ENCODE measurements at regions not wholly inside any gene's neighbourhood (a gene's known extent, or its start where the extent isn't known, plus 50 kb on each side); places are given as distances from the start of the nearest gene placed in this dataset.

DNA sequence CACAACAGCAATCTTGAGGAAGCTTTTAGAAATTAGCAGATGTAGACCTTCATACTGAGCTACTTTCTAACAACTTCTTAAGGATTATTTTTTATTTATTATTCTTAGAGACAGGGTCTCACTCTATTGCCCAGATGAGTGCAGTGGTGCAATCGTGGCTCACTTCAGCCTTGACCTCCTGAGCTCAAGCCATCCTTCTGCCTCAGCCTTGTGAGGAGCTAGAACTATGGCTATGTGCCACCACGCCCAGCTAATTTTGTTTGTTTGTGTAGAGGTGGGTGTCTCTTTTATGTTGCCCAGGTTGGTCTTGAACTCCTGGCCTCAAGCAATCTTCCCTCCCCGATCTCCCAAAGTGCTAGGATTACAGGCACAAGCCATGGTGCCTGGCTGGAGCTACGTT is 200.6 kb downstream of the TSHZ3 start:
- ATAC-seq (no peak), DNase-seq (no peak)
- Histone ChIP-seq H3K27me3 (ENCODE audit: low read depth) (no peaks in the 10 kb centered on the region), H3K4me3 (no peak overlapping the region), H3K36me3 (no peaks in the 10 kb centered on the region), H3K4me1 (no peaks in the 10 kb centered on the region), H3K27ac (no peak overlapping the region), H3K9me3 (no peaks in the 10 kb centered on the region)
- intact Hi-C loops (cut with DNase I): no loop called here
- TF ChIP-seq, protein P1, sequence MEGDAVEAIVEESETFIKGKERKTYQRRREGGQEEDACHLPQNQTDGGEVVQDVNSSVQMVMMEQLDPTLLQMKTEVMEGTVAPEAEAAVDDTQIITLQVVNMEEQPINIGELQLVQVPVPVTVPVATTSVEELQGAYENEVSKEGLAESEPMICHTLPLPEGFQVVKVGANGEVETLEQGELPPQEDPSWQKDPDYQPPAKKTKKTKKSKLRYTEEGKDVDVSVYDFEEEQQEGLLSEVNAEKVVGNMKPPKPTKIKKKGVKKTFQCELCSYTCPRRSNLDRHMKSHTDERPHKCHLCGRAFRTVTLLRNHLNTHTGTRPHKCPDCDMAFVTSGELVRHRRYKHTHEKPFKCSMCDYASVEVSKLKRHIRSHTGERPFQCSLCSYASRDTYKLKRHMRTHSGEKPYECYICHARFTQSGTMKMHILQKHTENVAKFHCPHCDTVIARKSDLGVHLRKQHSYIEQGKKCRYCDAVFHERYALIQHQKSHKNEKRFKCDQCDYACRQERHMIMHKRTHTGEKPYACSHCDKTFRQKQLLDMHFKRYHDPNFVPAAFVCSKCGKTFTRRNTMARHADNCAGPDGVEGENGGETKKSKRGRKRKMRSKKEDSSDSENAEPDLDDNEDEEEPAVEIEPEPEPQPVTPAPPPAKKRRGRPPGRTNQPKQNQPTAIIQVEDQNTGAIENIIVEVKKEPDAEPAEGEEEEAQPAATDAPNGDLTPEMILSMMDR (IDR thresholded peaks at IDR 0.05): no peak

DNA sequence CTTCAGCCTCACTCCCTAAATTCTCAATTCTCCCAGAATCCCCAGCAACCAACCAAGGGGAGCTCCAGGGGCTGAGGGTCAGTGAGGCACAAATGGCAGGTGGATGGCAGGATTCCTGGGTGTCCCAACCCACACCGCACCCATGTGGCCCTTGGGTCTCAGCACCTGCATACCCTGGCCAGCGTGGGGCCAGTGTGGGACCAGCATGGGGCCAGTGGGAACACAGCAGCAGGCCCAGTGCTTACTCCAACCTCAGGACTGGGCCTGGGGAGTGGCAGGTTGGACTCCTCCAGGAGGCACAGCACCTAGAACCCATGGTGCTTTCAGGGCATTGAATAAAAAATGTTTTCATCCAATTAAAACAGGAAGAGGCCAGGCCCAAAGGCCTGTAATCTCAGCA is 202.0 kb downstream of the TSHZ3 start:
- intact Hi-C loops (cut with DNase I): no loop called here
- Histone ChIP-seq H3K4me3 (no peak overlapping the region), H3K4me1 (no peaks in the 10 kb centered on the region), H3K36me3 (no peaks in the 10 kb centered on the region), H3K27me3 (ENCODE audit: low read depth) (no peaks in the 10 kb centered on the region), H3K9me3 (no peaks in the 10 kb centered on the region), H3K27ac (no peak overlapping the region)
- TF ChIP-seq, protein P1 (IDR thresholded peaks at IDR 0.05): no peak
- DNase-seq: no peak
- no peak for ATAC-seq

DNA sequence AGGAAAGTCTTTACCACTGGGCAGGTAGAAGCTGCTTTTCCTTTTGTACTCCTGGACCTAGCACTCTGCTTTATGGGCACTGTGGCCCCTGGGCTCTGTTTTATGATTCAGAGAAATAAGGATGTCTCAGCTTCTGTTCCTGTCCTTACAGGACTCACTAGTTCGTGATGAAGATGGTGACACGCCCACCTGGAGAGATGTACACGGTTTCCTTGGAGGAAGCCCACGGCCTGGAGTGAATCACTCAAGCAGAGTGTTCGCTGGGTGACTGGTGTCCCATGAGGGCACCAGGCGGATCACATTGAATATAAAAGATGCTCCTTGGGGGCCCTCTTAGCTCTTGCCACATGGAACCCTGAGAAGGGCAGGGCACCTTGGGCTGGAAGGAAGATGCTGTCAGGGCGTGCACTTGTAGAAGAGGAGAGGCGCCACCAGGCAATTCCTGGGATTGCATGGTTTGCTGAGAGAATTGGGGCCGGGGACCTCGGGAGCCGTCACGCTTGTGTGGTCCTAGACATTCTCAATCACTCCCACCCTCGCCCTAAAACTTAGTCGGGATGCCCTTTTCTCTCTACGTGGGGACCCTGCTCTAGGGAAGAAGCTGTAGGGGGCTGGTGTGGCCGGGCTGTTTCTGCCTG is 202.6 kb downstream of the TSHZ3 start:
- no peak overlapping the region for H3K4me3 ChIP-seq
- H3K9me3 ChIP-seq: no peaks in the 10 kb centered on the region
- H3K27ac ChIP-seq: no peak overlapping the region
- intact Hi-C loops (cut with DNase I): no loop called here
- no peaks in the 10 kb centered on the region for H3K4me1 ChIP-seq
- ATAC-seq (no peak), DNase-seq (no peak)
- no peaks in the 10 kb centered on the region for H3K36me3 ChIP-seq
- H3K27me3 ChIP-seq (ENCODE audit: low read depth): no peaks in the 10 kb centered on the region
- TF ChIP-seq, protein P1 (IDR thresholded peaks at IDR 0.05): no peak

DNA sequence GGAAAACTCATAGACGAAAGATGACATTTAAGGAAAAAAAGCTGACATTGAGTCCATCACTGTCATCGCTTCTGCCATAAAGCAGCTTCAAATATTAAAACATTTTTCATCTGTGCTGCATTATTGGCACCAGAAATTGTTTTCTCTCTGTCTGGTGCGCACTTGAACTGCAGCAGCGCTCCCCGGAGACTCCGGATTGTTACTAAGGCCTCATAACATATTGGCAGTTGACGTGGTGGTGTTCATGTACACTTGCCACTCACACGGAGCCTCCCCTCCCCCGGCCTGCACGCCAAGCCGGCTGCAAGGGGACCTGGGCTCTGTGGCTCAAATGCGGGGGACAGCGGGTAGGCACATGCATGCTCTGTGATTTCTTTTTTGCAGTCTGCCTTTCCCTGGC is 203.2 kb downstream of the TSHZ3 start:
- no peaks in the 10 kb centered on the region for H3K9me3 ChIP-seq
- H3K4me3 ChIP-seq: no peak overlapping the region
- no peaks in the 10 kb centered on the region for H3K27me3 ChIP-seq (ENCODE audit: low read depth)
- DNase-seq (no peak), ATAC-seq (no peak)
- H3K27ac ChIP-seq: no peak overlapping the region
- TF ChIP-seq, protein P1 (IDR thresholded peaks at IDR 0.05): no peak
- H3K36me3 ChIP-seq: no peaks in the 10 kb centered on the region
- intact Hi-C loops (cut with DNase I): no loop called here
- no peaks in the 10 kb centered on the region for H3K4me1 ChIP-seq

DNA sequence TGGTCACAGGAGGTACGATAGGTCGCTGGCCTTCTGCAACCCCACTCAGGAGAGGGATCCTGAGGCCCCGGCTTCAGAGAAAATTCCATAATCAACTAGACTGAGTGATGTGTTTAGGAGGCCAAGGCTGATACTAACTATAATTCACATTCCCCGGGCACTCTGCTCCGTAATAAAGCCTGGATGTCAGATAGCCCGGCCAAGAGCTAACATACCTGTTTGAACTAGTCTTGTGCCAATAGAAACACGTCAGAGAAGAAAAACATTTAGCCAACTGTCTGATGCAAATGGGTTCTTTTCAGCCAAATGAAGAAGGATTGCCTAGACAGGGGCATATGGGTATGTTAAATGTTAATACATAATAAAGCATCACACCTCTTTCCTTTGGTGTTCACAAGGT is 204.2 kb downstream of the TSHZ3 start:
- no peak overlapping the region for H3K27ac ChIP-seq
- ATAC-seq (no peak), DNase-seq (no peak)
- H3K4me3 ChIP-seq: no peak overlapping the region
- no peaks in the 10 kb centered on the region for H3K36me3 ChIP-seq
- H3K27me3 ChIP-seq (ENCODE audit: low read depth): no peaks in the 10 kb centered on the region
- intact Hi-C loops (cut with DNase I): no loop called here
- H3K4me1 ChIP-seq: no peaks in the 10 kb centered on the region
- no peaks in the 10 kb centered on the region for H3K9me3 ChIP-seq
- TF ChIP-seq, protein P1 (IDR thresholded peaks at IDR 0.05): no peak
